Neural progenitor cell (in vitro differentiated cells): ENCODE measurements at regions not wholly inside any gene's neighbourhood (a gene's known extent, or its start where the extent isn't known, plus 50 kb on each side); places are given as distances from the start of the nearest gene placed in this dataset.

Experiments used
- DNase-seq: peaks from one replicate; pipeline ENCODE4 v3.0.0-alpha.2; 2016; ENCODE audit warnings: low spot score
- H2AFZ ChIP-seq: fragments of 200-600 bp; sonication (generic); replicated peaks from 2 replicates; pipeline ENCODE4 v1.6.1; 2016; ENCODE audit warnings: antibody characterized with exemption
- H3F3A ChIP-seq: fragments of 200-600 bp; sonication (generic); 2 replicates; pipeline ENCODE4 v1.6.1; 2016; ENCODE audit warnings: antibody characterized with exemption, low read depth
- H3K27ac ChIP-seq: fragments of 200-600 bp; sonication (generic); 2 replicates; pipeline ENCODE4 v1.5.1; 2016; ENCODE audit warnings: mild to moderate bottlenecking
- H3K27me3 ChIP-seq: fragments of 200-600 bp; sonication (generic); 2 replicates; pipeline ENCODE4 v1.6.1; 2016; ENCODE audit warnings: mild to moderate bottlenecking, moderate library complexity
- H3K36me3 ChIP-seq: fragments of 200-600 bp; sonication (generic); 2 replicates; pipeline ENCODE4 v1.5.1; 2016
- H3K4me1 ChIP-seq: fragments of 200-600 bp; sonication (generic); 2 replicates; pipeline ENCODE4 v1.6.1; 2016; ENCODE audit warnings: mixed run types
- H3K4me2 ChIP-seq: fragments of 200-600 bp; sonication (generic); 2 replicates; pipeline ENCODE4 v1.6.1; 2016
- H3K4me3 ChIP-seq: fragments of 200-600 bp; sonication (generic); 2 replicates; pipeline ENCODE4 v1.5.1; 2016
- H3K79me2 ChIP-seq: fragments of 200-600 bp; sonication (generic); 2 replicates; pipeline ENCODE4 v1.6.1; 2016; ENCODE audit warnings: low read depth
- H3K9ac ChIP-seq: fragments of 200-600 bp; sonication (generic); 2 replicates; pipeline ENCODE4 v1.6.1; 2016
- H3K9me3 ChIP-seq: fragments of 200-600 bp; sonication (generic); 2 replicates; pipeline ENCODE4 v1.5.1; 2016; ENCODE audit warnings: low read depth
- H4K20me1 ChIP-seq: fragments of 200-600 bp; sonication (generic); 2 replicates; pipeline ENCODE4 v1.6.1; 2016; ENCODE audit warnings: low read depth
- H3K27ac Mint-ChIP-seq: 3 replicates; pipeline ENCODE4 v1.8.0; 2021; ENCODE audit warnings: mixed read lengths
- H3K27me3 Mint-ChIP-seq: 2 replicates; pipeline ENCODE4 v1.8.0; 2022; ENCODE audit warnings: low read depth, mild to moderate bottlenecking, inconsistent platforms, moderate library complexity, mixed read lengths; ENCODE audit not compliant: insufficient read depth
- H3K36me3 Mint-ChIP-seq: 3 replicates; pipeline ENCODE4 v1.8.0; 2021; ENCODE audit warnings: mixed read lengths
- H3K4me1 Mint-ChIP-seq: 3 replicates; pipeline ENCODE4 v1.8.0; 2021; ENCODE audit warnings: mixed read lengths
- H3K4me3 Mint-ChIP-seq: 3 replicates; pipeline ENCODE4 v1.8.0; 2021; ENCODE audit warnings: mild to moderate bottlenecking, moderate library complexity, mixed read lengths
- H3K9me3 Mint-ChIP-seq: 3 replicates; pipeline ENCODE4 v1.8.0; 2020; ENCODE audit warnings: mixed read lengths
- CTCF ChIP-seq: fragments of 200-600 bp; sonication (generic); IDR thresholded peaks from 2 replicates; pipeline ENCODE4 v1.5.1; 2017; ENCODE audit warnings: antibody characterized with exemption, mild to moderate bottlenecking
- EZH2 ChIP-seq: fragments of 200-600 bp; sonication (generic); IDR thresholded peaks from 2 replicates; pipeline ENCODE4 v1.6.1; 2017; ENCODE audit warnings: antibody characterized with exemption, mild to moderate bottlenecking, moderate library complexity
- EZH2phosphoT487 ChIP-seq: fragments of 200-600 bp; sonication (generic); IDR thresholded peaks from 2 replicates; pipeline ENCODE4 v1.6.1; 2017; ENCODE audit warnings: antibody characterized with exemption

DNA sequence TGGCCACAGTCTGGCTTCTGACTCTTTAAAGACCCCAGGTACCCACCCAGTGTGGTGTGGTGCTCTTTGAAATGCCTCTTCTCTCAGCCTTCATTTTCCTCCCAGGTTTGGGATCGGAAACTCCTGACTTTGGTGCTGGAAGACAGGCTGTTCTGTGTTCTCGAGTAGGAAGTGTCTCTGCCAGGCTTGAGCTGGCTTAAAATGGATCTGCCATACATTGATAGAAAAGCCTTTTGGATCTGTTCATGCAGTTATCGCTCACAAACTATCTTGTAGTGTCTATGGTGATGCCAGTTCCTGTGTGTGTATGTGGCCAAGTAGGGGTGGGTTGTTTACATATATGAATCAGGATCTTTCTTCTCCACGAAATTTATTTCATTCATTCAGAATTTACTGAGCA lies 307.3 kb upstream of the CHD6 start:
- Histone ChIP-seq H3K4me3 (no peak overlapping the region), H3K4me2 (no peak overlapping the region), H3K4me1 (no peaks in the 10 kb centered on the region), H3K79me2 (no peaks in the 10 kb centered on the region), H3K27ac (no peak overlapping the region), H3K27me3 (no peaks in the 10 kb centered on the region), H4K20me1 (no peaks in the 10 kb centered on the region), H3F3A (no peaks in the 10 kb centered on the region), H3K9ac (no peak overlapping the region), H2AFZ (no peak overlapping the region), H3K9me3 (no peaks in the 10 kb centered on the region), H3K36me3 (no peaks in the 10 kb centered on the region)
- Mint-ChIP-seq H3K4me1 (peaks cover 4% of the 10 kb centered on the region), H3K4me3 (no peak overlapping the region), H3K9me3 (peaks cover 4% of the 10 kb centered on the region), H3K27ac (no peak overlapping the region), H3K27me3 (no peaks in the 10 kb centered on the region), H3K36me3 (no peaks in the 10 kb centered on the region)
- TF ChIP-seq EZH2phosphoT487 (no peak), EZH2 (no peak), CTCF (no peak)
- DNase-seq = no peak

DNA sequence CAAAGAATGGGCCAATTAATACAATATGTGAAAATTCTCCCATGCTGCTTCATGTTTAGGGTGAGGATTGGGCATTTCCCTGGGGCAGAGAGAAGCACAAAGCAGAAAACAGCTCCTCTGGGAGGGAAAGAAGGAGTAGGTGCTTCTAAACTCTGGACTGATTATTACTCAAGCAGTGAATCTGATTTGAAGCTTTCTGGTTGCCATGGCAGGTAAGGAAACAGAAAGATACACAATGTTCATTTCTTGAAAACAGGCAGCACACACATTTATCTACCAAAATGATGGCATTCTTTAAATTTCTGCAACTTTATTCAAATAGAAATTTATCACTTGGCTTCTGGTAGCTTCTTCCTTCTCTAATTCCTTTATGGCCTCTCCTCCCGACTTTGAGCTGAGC lies 305.4 kb upstream of the CHD6 start:
- H3K9me3 ChIP-seq = no peaks in the 10 kb centered on the region
- Mint-ChIP-seq H3K4me3 (no peak overlapping the region), H3K27ac (no peak overlapping the region), H3K27me3 (no peaks in the 10 kb centered on the region), H3K4me1 (peaks cover 4% of the 10 kb centered on the region), H3K9me3 (no peaks in the 10 kb centered on the region), H3K36me3 (no peaks in the 10 kb centered on the region)
- no peak overlapping the region for H3K9ac ChIP-seq
- H3K4me3 ChIP-seq = no peak overlapping the region
- no peaks in the 10 kb centered on the region for H3K36me3 ChIP-seq
- no peaks in the 10 kb centered on the region for H4K20me1 ChIP-seq
- H3K79me2 ChIP-seq = no peaks in the 10 kb centered on the region
- DNase-seq = no peak
- TF ChIP-seq EZH2 (no peak), CTCF (no peak), EZH2phosphoT487 (no peak)
- no peaks in the 10 kb centered on the region for H3K4me1 ChIP-seq
- H2AFZ ChIP-seq = no peak overlapping the region
- no peak overlapping the region for H3K4me2 ChIP-seq
- no peaks in the 10 kb centered on the region for H3F3A ChIP-seq
- H3K27ac ChIP-seq = no peak overlapping the region
- H3K27me3 ChIP-seq = no peaks in the 10 kb centered on the region

DNA sequence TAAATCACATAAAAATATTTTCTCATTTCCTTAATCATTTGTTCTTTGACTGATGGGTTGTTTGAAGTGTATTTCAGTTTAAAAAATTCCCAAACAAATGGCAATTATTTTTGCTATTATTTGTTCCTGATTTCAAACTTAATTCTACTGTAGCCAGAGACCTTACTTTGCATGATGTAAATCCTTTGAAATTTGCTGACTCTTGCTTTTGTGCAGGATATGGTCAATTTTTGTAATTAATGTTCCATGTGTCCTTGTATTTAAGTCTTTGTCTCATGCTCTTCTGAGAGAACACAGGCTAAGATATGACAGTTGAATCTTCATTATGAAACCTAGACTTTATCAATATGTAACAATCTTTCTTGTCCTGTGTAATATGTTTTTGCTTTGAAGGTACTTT lies 295.0 kb upstream of the CHD6 start:
- H3K9ac ChIP-seq = no peak overlapping the region
- Mint-ChIP-seq H3K27me3 (no peaks in the 10 kb centered on the region), H3K27ac (no peak overlapping the region), H3K4me1 (no peaks in the 10 kb centered on the region), H3K9me3 (peaks cover 7% of the 10 kb centered on the region), H3K4me3 (no peak overlapping the region), H3K36me3 (no peaks in the 10 kb centered on the region)
- no peaks in the 10 kb centered on the region for H3K9me3 ChIP-seq
- DNase-seq = no peak
- no peaks in the 10 kb centered on the region for H3K27me3 ChIP-seq
- TF ChIP-seq EZH2phosphoT487 (no peak), CTCF (no peak), EZH2 (no peak)
- H3K79me2 ChIP-seq = no peaks in the 10 kb centered on the region
- no peaks in the 10 kb centered on the region for H3K36me3 ChIP-seq
- H3F3A ChIP-seq = no peaks in the 10 kb centered on the region
- no peak overlapping the region for H3K27ac ChIP-seq
- H3K4me1 ChIP-seq = no peaks in the 10 kb centered on the region
- H2AFZ ChIP-seq = no peak overlapping the region
- H3K4me2 ChIP-seq = no peak overlapping the region
- no peak overlapping the region for H3K4me3 ChIP-seq
- no peaks in the 10 kb centered on the region for H4K20me1 ChIP-seq

DNA sequence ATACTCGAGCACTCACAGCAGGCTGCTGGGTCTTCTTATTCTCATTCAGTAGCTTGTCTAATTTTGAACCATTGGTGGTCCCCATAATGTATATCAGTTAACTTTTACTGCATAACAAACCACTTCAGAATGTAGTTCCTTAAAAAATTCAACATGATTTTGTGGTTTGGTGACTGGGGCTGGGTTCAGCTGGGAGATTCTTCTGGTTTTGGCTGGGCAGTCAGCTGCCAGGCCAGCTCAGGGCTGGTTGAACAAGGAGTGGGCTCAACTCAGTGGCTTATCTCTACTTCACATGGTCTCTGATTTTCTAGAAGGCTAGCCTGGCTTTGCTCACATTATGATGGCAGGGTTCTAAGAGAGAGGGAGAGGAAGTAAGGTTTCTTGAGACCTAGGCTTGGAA lies 292.4 kb upstream of the CHD6 start:
- H3K27ac Mint-ChIP-seq = no peak overlapping the region

More for the DNA sequence above, 292.4 kb upstream of the CHD6 start:
- no peak overlapping the region for H3K4me2 ChIP-seq
- H3K79me2 ChIP-seq = no peaks in the 10 kb centered on the region
- H3K36me3 Mint-ChIP-seq = no peaks in the 10 kb centered on the region
- no peaks in the 10 kb centered on the region for H3K4me1 Mint-ChIP-seq
- H3K27ac ChIP-seq = no peak overlapping the region
- no peak overlapping the region for H3K4me3 ChIP-seq
- H3K27me3 Mint-ChIP-seq = no peaks in the 10 kb centered on the region
- no peak for DNase-seq
- no peaks in the 10 kb centered on the region for H3K27me3 ChIP-seq
- H3K4me3 Mint-ChIP-seq = no peak overlapping the region
- H3K9ac ChIP-seq = no peak overlapping the region
- TF ChIP-seq EZH2 = no peak
- TF ChIP-seq EZH2phosphoT487 = no peak
- TF ChIP-seq CTCF = no peak
- H2AFZ ChIP-seq = no peak overlapping the region
- no peaks in the 10 kb centered on the region for H3K9me3 ChIP-seq
- H4K20me1 ChIP-seq = no peaks in the 10 kb centered on the region
- H3K9me3 Mint-ChIP-seq = peaks cover 7% of the 10 kb centered on the region
- H3K36me3 ChIP-seq = no peaks in the 10 kb centered on the region
- no peaks in the 10 kb centered on the region for H3F3A ChIP-seq
- H3K4me1 ChIP-seq = no peaks in the 10 kb centered on the region
